ENCODE measurements at regions not wholly inside any gene's neighbourhood (a gene's known extent, or its start where the extent isn't known, plus 50 kb on each side); places are given as distances from the start of the nearest gene placed in this dataset.

DNA sequence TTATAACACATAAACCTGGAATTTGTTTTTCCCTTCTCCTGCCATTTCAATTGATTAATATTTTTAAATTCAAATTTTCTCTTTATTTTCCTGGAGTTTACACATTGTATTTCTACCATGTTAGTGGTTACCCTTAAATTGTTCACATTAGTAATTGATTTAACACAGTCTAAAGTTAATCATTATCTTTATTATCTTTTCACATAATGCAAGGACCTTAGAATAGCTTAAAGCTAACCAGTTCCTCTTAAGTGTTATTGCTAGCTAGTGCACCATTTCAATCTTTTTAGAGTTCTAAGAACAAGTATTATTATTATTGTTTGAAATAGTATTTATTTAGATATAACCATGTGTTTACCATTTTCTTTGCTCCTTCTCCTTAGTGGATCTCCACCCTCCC is 251.2 kb upstream of the FBXL7 start:
- no peak for TF ChIP-seq POLR2AphosphoS5 (IDR thresholded peaks at IDR 0.05)
- no peak for TF ChIP-seq EP300 (IDR thresholded peaks at IDR 0.05)
- TF ChIP-seq, protein P1, sequence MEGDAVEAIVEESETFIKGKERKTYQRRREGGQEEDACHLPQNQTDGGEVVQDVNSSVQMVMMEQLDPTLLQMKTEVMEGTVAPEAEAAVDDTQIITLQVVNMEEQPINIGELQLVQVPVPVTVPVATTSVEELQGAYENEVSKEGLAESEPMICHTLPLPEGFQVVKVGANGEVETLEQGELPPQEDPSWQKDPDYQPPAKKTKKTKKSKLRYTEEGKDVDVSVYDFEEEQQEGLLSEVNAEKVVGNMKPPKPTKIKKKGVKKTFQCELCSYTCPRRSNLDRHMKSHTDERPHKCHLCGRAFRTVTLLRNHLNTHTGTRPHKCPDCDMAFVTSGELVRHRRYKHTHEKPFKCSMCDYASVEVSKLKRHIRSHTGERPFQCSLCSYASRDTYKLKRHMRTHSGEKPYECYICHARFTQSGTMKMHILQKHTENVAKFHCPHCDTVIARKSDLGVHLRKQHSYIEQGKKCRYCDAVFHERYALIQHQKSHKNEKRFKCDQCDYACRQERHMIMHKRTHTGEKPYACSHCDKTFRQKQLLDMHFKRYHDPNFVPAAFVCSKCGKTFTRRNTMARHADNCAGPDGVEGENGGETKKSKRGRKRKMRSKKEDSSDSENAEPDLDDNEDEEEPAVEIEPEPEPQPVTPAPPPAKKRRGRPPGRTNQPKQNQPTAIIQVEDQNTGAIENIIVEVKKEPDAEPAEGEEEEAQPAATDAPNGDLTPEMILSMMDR (IDR thresholded peaks at IDR 0.05) = no peak
